HCT116 (cell line): ENCODE measurements at regions not wholly inside any gene's neighbourhood (a gene's known extent, or its start where the extent isn't known, plus 50 kb on each side); places are given as distances from the start of the nearest gene placed in this dataset.

Experiments used
- SIN3A ChIP-seq: IDR thresholded peaks from 2 replicates; pipeline ENCODE4 v1.6.1; 2012; ENCODE audit warnings: low read depth
- SP1 ChIP-seq: IDR thresholded peaks from 2 replicates; pipeline ENCODE4 v1.6.1; 2012; ENCODE audit warnings: low read depth
- TF ChIP-seq, protein P1 (sequence below), 3 experiments: fragments of 200-600 bp in 1 of 3; sonication (generic) in 1 of 3; IDR thresholded peaks in 2 of 3; conservative IDR thresholded peaks in 1 of 3; 2 replicates each; pipeline ENCODE4 v1.5.1; 2012 to 2017; ENCODE audit warnings: low read depth in 2 of 3, low read length in 2 of 3, antibody characterized with exemption in 1 of 3, borderline replicate concordance in 1 of 3, control low read depth in 1 of 3, mild to moderate bottlenecking in 1 of 3, mixed read lengths in 1 of 3, mixed run types in 1 of 3, moderate library complexity in 1 of 3; ENCODE audit not compliant: insufficient read depth in 1 of 3

DNA sequence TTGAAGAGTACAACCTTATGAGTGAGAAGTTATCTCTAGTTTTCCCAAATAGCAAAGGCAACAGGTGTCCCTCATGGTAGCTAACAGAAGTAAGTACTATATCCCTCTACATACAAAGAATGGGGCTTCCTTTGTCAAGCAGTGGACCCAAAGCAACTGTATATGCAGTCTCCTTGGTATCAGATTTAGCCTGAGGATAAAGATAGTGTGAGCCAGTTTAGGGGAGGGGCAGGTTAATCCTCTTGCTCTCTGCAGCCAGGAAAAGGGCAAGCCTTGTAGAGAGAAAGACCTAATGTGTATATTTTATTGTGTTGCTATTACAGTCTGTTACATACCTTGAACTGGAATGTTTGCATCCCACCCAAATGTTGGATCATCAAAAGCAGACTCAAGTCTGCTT lies 117.9 kb upstream of the COL8A1 start:
- TF ChIP-seq, protein P1, sequence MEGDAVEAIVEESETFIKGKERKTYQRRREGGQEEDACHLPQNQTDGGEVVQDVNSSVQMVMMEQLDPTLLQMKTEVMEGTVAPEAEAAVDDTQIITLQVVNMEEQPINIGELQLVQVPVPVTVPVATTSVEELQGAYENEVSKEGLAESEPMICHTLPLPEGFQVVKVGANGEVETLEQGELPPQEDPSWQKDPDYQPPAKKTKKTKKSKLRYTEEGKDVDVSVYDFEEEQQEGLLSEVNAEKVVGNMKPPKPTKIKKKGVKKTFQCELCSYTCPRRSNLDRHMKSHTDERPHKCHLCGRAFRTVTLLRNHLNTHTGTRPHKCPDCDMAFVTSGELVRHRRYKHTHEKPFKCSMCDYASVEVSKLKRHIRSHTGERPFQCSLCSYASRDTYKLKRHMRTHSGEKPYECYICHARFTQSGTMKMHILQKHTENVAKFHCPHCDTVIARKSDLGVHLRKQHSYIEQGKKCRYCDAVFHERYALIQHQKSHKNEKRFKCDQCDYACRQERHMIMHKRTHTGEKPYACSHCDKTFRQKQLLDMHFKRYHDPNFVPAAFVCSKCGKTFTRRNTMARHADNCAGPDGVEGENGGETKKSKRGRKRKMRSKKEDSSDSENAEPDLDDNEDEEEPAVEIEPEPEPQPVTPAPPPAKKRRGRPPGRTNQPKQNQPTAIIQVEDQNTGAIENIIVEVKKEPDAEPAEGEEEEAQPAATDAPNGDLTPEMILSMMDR (IDR thresholded peaks at IDR 0.05 in 2 of 3, conservative IDR thresholded peaks at IDR 0.05 in 1 of 3; ENCODE audit: borderline replicate concordance in 1 of 3, insufficient read depth in 1 of 3, low read depth in 2 of 3, low read length in 2 of 3): no peak
- TF ChIP-seq SIN3A (no peak), SP1 (no peak)
